ENCODE measurements at regions not wholly inside any gene's neighbourhood (a gene's known extent, or its start where the extent isn't known, plus 50 kb on each side); places are given as distances from the start of the nearest gene placed in this dataset.
"Not testable (repeated sequence)": the region's sequence is repeated elsewhere in the genome, so short reads cannot be mapped to it uniquely, and the experiment has no call there.

DNA sequence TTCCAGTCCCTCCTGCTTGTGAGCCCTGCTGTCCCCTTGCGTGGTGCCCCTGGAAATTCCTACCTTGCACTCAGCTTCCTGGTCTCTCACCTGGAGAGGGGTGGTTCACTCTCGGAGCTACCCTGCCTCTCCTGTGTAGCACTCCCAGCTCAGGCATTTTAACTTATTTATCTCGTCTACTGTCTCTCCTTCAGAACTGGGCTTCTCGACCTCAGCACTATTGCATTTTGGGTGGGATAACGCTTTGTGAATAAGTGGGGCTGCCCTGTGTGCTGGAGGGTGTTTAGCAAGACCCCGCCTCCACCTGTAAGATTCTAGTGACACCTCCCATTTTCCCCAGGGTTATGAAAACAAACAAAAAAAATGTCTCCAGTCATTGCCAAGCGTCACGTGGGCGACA is 56.0 kb upstream of the SORCS2 start:
- ATAC-seq (ENCODE audit: insufficient read depth, low read depth) = no peak
- Histone ChIP-seq H3K79me2 (ENCODE audit: insufficient read depth, low read length) (no peaks in the 10 kb centered on the region), H4K20me1 (ENCODE audit: insufficient read depth, low read length) (peaks cover 5% of the 10 kb centered on the region; the same call in 1 of the 2 replicates)

DNA sequence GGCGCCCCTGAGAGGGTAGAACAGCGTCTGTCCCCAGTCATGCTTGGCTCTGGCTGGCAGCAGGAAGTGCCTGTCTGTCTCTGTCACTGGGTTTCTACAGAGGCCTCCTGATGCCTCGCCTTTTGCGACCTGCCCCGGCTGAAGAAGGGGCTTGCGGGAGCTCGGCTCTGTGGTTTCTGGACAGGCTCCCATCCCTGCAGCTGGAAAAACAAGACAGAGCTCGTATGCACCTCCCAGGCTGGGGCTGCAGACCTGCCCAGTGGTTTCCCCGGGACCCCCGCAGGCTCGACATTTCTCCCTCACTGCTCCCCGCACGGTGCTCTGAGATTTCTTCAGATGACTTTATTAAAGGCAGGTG is 57.0 kb upstream of the SORCS2 start:
- H3K4me3 ChIP-seq (ENCODE audit: low read depth in 1 of 2, low read length in 2 of 2) = no peak overlapping the region
- H3K9me3 ChIP-seq (ENCODE audit: insufficient read depth, low read length, severe bottlenecking) = no peaks in the 10 kb centered on the region
- no peak overlapping the region for H3K4me2 ChIP-seq (ENCODE audit: insufficient read depth, low read length)
- H3K27ac ChIP-seq (ENCODE audit: low read length) = no peak overlapping the region
- H3K36me3 ChIP-seq (ENCODE audit: insufficient read depth, low read length) = no peaks in the 10 kb centered on the region
- DNase-seq (no peak), ATAC-seq (ENCODE audit: insufficient read depth, low read depth) (peak; percentile 39; the same call in 1 of the 3 replicates)
- peaks cover 5% of the 10 kb centered on the region; the same call in 1 of the 2 replicates for H4K20me1 ChIP-seq (ENCODE audit: insufficient read depth, low read length)
- no peaks in the 10 kb centered on the region for H3K27me3 ChIP-seq (ENCODE audit: insufficient read depth, low read length, poor library complexity)
- TF ChIP-seq, protein P1, sequence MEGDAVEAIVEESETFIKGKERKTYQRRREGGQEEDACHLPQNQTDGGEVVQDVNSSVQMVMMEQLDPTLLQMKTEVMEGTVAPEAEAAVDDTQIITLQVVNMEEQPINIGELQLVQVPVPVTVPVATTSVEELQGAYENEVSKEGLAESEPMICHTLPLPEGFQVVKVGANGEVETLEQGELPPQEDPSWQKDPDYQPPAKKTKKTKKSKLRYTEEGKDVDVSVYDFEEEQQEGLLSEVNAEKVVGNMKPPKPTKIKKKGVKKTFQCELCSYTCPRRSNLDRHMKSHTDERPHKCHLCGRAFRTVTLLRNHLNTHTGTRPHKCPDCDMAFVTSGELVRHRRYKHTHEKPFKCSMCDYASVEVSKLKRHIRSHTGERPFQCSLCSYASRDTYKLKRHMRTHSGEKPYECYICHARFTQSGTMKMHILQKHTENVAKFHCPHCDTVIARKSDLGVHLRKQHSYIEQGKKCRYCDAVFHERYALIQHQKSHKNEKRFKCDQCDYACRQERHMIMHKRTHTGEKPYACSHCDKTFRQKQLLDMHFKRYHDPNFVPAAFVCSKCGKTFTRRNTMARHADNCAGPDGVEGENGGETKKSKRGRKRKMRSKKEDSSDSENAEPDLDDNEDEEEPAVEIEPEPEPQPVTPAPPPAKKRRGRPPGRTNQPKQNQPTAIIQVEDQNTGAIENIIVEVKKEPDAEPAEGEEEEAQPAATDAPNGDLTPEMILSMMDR (IDR thresholded peaks at IDR 0.05; ENCODE audit: borderline replicate concordance, extremely low read depth, low read length, poor library complexity, severe bottlenecking) = no peak
- no peak for TF ChIP-seq EZH2 (IDR thresholded peaks at IDR 0.05; ENCODE audit: borderline replicate concordance, low read depth, low read length, severe bottlenecking)
- no peak overlapping the region for H3K9ac ChIP-seq (ENCODE audit: low read depth, low read length)
- no peak overlapping the region for H2AFZ ChIP-seq (ENCODE audit: low read depth, low read length)
- no peaks in the 10 kb centered on the region for H3K4me1 ChIP-seq (ENCODE audit: insufficient read depth, low read length)
- H3K79me2 ChIP-seq (ENCODE audit: insufficient read depth, low read length) = no peaks in the 10 kb centered on the region

More for the DNA sequence above, 56.0 kb upstream of the SORCS2 start:
- H3K4me1 ChIP-seq (ENCODE audit: insufficient read depth, low read length) = no peaks in the 10 kb centered on the region
- no peak overlapping the region for H3K9ac ChIP-seq (ENCODE audit: low read depth, low read length)
- TF ChIP-seq EZH2 (IDR thresholded peaks at IDR 0.05; ENCODE audit: borderline replicate concordance, low read depth, low read length, severe bottlenecking) = no peak
- TF ChIP-seq, protein P1 (IDR thresholded peaks at IDR 0.05; ENCODE audit: borderline replicate concordance, extremely low read depth, low read length, poor library complexity, severe bottlenecking) = no peak
- H3K27me3 ChIP-seq (ENCODE audit: insufficient read depth, low read length, poor library complexity) = peaks cover 8% of the 10 kb centered on the region
- H2AFZ ChIP-seq (ENCODE audit: low read depth, low read length) = no peak overlapping the region
- H3K36me3 ChIP-seq (ENCODE audit: insufficient read depth, low read length) = no peaks in the 10 kb centered on the region
- no peak overlapping the region for H3K4me3 ChIP-seq (ENCODE audit: low read depth in 1 of 2, low read length in 2 of 2)
- DNase-seq = no peak
- no peak overlapping the region for H3K4me2 ChIP-seq (ENCODE audit: insufficient read depth, low read length)
- H3K27ac ChIP-seq (ENCODE audit: low read length) = no peak overlapping the region
- H3K9me3 ChIP-seq (ENCODE audit: insufficient read depth, low read length, severe bottlenecking) = no peaks in the 10 kb centered on the region

DNA sequence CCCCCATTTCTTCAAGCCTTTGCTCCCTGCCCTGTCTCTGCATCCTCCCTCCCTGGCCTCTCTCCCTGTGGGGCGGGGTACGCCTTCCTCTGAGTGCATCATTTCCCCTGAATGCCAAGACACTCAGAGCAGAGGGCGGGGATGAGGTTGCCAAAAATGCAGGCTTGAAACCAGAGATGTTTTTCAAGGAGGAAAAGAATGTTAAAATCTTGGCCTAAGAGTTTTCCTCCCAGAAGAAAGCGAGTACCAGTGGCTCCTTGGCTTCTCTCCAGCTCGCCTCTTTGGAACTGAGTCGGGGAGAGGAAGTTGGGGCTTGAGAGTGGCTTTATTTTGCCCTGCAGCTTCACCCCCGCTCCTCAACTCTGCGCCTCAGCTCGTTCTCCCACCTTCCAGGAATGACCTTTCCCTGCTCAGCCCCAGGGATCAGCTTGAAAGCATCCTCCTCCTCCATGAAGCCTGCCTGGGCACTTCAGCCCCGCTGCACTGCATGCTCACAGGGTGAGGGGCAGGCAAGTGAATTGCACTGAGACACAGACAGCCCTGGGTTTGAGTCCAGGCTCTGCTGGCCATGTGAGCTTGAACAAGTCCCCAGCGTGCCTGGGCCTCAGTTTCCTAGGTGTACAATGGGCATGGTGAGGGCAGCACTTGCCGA is 57.5 kb upstream of the SORCS2 start:
- Histone ChIP-seq H2AFZ (ENCODE audit: low read depth, low read length) (no peak overlapping the region), H3K9me3 (ENCODE audit: insufficient read depth, low read length, severe bottlenecking) (no peaks in the 10 kb centered on the region), H3K27me3 (ENCODE audit: insufficient read depth, low read length, poor library complexity) (no peaks in the 10 kb centered on the region), H3K9ac (ENCODE audit: low read depth, low read length) (no peak overlapping the region), H3K4me1 (ENCODE audit: insufficient read depth, low read length) (no peaks in the 10 kb centered on the region), H3K27ac (ENCODE audit: low read length) (no peak overlapping the region), H3K79me2 (ENCODE audit: insufficient read depth, low read length) (no peaks in the 10 kb centered on the region), H3K4me2 (ENCODE audit: insufficient read depth, low read length) (no peak overlapping the region), H3K36me3 (ENCODE audit: insufficient read depth, low read length) (no peaks in the 10 kb centered on the region), H3K4me3 (ENCODE audit: low read depth in 1 of 2, low read length in 2 of 2) (no peak overlapping the region), H4K20me1 (ENCODE audit: insufficient read depth, low read length) (peaks cover 5% of the 10 kb centered on the region; the same call in 1 of the 2 replicates)
- 0 out of 3 replicates have a peak, but pooled peaks have one; percentile 22 for ATAC-seq (ENCODE audit: insufficient read depth, low read depth)
- DNase-seq = no peak
- TF ChIP-seq, protein P1 (IDR thresholded peaks at IDR 0.05; ENCODE audit: borderline replicate concordance, extremely low read depth, low read length, poor library complexity, severe bottlenecking) = no peak
- no peak for TF ChIP-seq EZH2 (IDR thresholded peaks at IDR 0.05; ENCODE audit: borderline replicate concordance, low read depth, low read length, severe bottlenecking)

DNA sequence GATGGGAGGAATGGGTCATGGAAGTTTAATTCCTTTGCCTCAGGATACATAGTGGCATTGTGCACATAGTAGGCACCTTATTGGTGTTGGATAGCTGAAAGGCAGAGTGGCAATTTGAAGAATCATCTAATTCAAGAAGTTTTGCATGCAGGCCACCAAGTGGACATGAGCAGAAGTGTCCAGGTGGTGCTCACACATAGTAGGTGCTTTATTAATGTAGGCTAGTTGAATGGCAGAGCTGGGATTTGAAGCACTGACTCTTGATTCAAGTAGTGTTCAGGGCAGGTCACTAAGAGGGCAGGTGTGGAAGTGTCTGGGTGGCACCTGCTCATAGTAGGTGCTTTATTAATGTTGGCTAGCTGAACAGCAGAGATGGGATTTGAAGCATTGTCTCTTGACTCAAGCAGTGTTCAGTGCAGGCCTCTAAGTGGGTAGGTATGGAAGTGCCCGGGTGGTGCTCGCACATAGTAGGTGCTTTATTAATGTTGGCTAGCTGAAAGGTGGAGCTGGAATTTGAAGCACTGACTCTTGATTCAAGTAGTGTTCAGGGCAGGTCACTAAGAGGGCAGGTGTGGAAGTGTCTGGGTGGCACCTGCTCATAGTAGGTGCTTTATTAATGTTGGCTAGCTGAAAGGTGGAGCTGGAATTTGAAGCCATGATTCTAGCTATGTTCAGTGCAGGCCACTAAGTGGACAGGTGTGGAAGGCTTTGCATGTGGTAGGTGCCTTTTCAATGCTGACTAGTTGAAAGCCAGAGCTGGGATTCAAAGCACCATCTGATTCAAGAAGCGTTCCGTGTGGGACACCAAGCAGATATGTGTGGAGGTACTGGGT is 58.3 kb upstream of the SORCS2 start:
- not testable (repeated sequence) for H2AFZ ChIP-seq (ENCODE audit: low read depth, low read length); H4K20me1 ChIP-seq (ENCODE audit: insufficient read depth, low read length); H3K27me3 ChIP-seq (ENCODE audit: insufficient read depth, low read length, poor library complexity); ATAC-seq (ENCODE audit: insufficient read depth, low read depth); H3K4me1 ChIP-seq (ENCODE audit: insufficient read depth, low read length); H3K79me2 ChIP-seq (ENCODE audit: insufficient read depth, low read length); H3K9ac ChIP-seq (ENCODE audit: low read depth, low read length); DNase-seq; H3K4me2 ChIP-seq (ENCODE audit: insufficient read depth, low read length); H3K27ac ChIP-seq (ENCODE audit: low read length); H3K36me3 ChIP-seq (ENCODE audit: insufficient read depth, low read length); H3K4me3 ChIP-seq (ENCODE audit: low read depth in 1 of 2, low read length in 2 of 2); H3K9me3 ChIP-seq (ENCODE audit: insufficient read depth, low read length, severe bottlenecking)
